ENCODE measurements at regions not wholly inside any gene's neighbourhood (a gene's known extent, or its start where the extent isn't known, plus 50 kb on each side); places are given as distances from the start of the nearest gene placed in this dataset.

GRCh38 chr15:39298271-39298962 lies 282.5 kb upstream of the THBS1 start:
- no peak for DNase-seq

GRCh38 chr15:39299486-39300267 lies 281.2 kb upstream of the THBS1 start:
- no peak for DNase-seq

GRCh38 chr15:39300451-39301153 lies 280.3 kb upstream of the THBS1 start:
- DNase-seq = no peak

- DNase-seq = no peak
Measured at GRCh38 chr15:39301589-39301999, 279.3 kb upstream of the THBS1 start.

- DNase-seq = no peak
Measured at GRCh38 chr15:39302936-39303335, 277.9 kb upstream of the THBS1 start.

GRCh38 chr15:39304201-39304841 lies 276.6 kb upstream of the THBS1 start:
- no peak for DNase-seq

GRCh38 chr15:39304931-39305728 lies 275.7 kb upstream of the THBS1 start:
- no peak for DNase-seq

- no peak for DNase-seq
Measured at GRCh38 chr15:39310633-39311032, 270.2 kb upstream of the THBS1 start.

GRCh38 chr15:39312984-39313383 lies 267.9 kb upstream of the THBS1 start:
- no peak for DNase-seq

GRCh38 chr15:39313467-39313866 lies 267.4 kb upstream of the THBS1 start:
- DNase-seq = no peak

- no peak for DNase-seq
Measured at GRCh38 chr15:39313881-39314280, 267.0 kb upstream of the THBS1 start.

- no peak for DNase-seq
Measured at GRCh38 chr15:39315206-39315850, 265.6 kb upstream of the THBS1 start.

- DNase-seq = no peak
Measured at GRCh38 chr15:39317225-39317624, 263.7 kb upstream of the THBS1 start.

- no peak for DNase-seq
Measured at GRCh38 chr15:39318231-39318630, 262.6 kb upstream of the THBS1 start.

- no peak for DNase-seq
Measured at GRCh38 chr15:39320355-39320754, 260.5 kb upstream of the THBS1 start.

- no peak for DNase-seq
Measured at GRCh38 chr15:39320886-39321285, 260.0 kb upstream of the THBS1 start.

- DNase-seq = no peak
Measured at GRCh38 chr15:39321977-39322376, 258.9 kb upstream of the THBS1 start.

GRCh38 chr15:39323157-39323556 lies 257.7 kb upstream of the THBS1 start:
- no peak for DNase-seq

- no peak for DNase-seq
Measured at GRCh38 chr15:39323706-39324105, 257.2 kb upstream of the THBS1 start.

- DNase-seq = no peak
Measured at GRCh38 chr15:39326306-39326975, 254.4 kb upstream of the THBS1 start.

- DNase-seq = peak; percentile 88
Measured at GRCh38 chr15:39327005-39327730, 253.7 kb upstream of the THBS1 start.

Measured in SIG-M5 (cell line).